ENCODE measurements at regions not wholly inside any gene's neighbourhood (a gene's known extent, or its start where the extent isn't known, plus 50 kb on each side); places are given as distances from the start of the nearest gene placed in this dataset.

DNA sequence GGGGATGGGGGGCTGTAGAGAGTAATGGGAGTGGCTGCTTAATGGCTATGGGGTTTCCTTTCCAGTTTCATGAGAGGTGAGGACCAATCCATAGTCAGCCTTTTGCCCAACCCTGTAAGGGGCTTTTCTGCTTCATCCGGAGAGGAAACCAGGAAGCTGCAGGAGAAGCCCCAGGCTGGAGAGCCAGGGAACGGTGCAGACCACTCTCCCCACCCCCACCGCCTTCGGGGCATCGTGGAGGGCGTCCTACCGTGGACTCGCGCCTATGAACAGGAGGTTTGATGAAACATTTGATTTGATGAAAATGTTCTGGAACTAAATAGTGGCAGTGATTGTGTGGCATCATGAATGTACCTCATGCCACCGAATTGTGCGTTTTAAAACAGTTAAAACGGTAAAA, 204.3 kb upstream of the DIO3 start:
- no peak for DNase-seq (ENCODE audit: low read depth)

DNA sequence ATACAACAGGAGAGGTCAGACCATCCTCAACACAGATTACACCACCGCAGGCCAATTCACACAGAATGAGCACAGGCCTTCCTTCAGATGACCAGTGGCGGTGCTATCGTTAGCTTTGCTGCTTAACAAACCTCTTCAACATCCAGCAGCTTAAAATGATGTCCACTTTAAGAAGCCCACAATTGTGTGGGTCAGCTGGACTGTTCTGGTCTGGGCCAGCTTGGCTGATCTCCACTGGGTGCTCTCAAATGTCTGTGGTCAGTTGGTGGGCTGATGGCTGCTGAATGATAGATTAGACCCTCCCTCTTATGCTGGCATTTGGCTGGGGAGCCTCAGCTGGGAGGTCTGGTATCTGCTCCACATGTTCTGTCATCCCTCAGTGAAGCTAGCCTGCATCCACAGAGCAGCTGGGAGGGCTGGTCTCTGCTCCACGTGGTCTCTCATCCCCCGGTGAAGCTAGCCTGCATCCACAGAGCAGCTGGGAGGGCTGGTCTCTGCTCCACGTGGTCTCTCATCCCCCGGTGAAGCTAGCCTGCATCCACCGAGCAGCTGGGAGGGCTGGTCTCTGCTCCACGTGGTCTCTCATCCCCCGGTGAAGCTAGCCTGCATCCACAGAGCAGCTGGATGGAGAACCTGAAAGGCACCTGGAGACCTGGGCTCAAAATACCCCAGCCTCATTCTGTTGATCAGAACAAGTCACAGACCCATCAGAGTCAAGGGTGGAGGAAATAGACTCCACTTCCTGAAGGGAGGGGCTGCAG, 203.6 kb upstream of the DIO3 start:
- DNase-seq (ENCODE audit: low read depth): no peak

DNA sequence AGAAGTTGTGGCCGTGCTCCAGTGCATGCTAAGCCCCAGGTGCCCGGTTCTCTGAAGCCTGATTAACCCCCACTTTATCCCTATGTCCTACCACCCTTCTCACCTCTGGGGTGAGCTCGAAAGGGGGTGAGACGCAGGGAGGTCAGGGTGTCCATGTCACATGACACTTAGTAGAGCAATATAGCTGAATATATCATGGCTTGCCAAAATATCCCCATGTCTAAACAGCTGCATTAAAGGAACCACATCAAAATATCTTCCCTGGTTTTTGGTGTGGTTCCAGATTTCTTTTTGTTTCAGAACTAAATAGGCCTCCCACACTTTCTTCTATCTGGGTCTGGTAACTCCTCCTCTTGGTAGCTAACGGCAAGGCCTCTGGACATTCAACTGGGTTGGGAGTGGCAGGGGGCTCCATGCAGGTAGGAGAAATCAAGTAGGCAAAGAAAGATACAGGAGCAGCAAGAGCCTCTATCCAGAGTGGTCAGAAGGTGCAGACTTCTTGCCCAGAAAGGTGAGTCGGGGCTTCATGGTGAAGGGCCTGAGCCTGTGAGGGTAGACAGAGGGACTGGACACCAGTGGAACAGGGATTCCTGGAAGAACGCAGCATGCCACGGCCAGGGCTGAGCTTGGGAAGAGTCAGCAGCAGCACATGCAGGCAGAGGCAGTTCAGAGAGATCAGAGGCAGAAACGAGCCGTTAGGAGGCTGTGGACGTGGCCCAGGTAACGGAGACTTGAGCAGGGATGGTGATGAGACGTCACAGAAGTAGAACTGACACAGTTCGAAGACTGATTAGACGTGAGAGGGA, 202.8 kb upstream of the DIO3 start:
- DNase-seq (ENCODE audit: low read depth): no peak

DNA sequence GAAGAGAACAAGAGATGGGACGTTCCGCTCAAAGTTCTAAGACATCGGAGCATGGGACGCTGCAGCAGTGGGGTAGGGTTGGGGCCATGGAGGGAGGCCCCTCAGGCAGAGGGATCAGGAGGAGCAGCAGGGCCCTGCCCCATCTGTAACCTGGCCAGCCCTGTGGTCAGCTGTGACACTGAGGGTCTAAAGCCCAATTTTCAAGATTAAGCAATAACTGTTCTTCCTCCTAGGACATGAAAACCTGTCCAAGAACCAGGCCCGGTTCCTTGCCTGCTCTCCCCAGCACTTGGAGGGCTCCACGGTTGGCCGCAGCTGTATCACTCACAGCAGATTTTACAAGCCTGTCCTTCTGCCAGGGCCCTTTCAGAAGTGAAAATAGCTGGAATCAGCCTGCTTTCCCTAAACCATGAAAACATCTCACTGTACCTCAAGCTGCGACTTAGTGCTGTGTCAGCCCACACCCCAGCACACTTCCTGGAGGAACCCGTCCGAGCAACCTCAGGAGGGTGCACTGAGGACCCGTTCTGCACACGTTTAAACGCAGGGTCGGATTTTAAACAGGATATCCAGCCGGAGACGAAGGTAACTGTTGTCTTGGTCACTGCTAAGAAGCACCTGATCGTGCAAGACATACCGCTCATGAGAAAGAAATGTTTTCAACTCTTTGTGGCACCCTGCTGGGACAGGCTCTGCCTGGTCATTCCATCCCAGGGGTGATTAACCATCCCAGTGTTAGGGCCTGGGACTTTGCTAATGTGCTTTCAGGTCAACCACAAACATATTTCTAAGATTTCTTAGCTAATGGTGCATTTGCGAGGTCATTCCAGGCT, 201.9 kb upstream of the DIO3 start:
- DNase-seq (ENCODE audit: low read depth): peak; percentile 21

DNA sequence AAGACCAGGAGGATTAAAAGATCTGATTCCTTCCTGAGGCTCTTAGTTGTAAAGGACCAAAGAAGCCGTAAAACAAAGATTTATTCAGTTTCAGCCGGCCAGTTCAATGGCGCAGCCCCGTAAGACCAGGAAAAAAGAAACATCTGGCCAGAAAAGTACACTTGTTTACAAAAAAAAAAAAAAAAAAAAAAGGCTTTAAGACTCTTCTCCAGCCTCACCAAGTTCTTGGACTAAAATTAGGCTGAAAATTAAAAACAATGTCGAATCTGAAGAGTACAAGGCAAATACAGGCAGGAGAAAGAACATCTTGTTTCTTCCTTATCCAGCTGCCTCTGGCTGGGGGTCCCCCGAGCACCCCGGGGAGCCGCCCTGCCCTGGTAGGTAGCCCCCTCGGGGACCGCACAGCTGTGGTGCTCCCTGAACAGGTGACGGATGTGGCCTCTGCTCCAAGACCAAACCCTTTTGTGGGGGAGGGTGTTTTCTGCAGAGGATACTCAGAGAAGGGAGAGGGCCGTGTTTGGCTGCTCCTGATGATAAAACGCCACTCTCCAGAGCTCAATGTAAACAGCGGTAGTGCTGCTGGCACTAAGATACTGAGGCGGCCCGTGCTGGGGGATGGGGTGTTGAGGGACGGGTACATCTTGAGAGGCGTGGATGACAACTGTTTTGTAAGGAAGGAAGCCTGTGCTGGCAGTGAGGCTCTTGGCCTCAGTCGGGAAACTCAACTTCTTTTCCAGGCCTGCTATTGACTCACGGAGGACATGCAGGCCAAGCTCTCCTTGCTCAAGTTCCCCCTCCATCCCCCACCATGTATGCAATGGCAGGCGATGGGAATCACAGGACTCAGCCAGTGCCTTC, 201.0 kb upstream of the DIO3 start:
- DNase-seq (ENCODE audit: low read depth): no peak

DNA sequence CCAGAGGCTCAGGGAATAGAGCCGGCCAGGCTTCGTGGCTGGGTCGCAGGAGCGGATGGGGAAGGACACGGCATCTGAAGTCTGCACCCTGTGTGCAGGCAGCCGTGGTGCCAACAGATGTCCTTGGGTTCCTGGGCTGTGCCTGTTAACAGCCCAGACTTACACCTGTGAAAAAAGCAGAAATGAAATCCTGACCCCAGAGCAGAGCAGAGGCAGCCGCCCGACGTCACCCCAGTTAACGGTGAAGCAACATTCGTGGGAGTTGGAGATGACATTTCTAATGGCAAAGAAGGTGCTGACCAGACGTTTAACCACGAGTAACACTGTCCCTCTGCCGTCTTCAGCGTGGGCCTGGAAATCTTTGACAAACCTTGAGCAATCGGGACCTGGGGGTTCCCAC, 200.3 kb upstream of the DIO3 start:
- no peak for DNase-seq (ENCODE audit: low read depth)

DNA sequence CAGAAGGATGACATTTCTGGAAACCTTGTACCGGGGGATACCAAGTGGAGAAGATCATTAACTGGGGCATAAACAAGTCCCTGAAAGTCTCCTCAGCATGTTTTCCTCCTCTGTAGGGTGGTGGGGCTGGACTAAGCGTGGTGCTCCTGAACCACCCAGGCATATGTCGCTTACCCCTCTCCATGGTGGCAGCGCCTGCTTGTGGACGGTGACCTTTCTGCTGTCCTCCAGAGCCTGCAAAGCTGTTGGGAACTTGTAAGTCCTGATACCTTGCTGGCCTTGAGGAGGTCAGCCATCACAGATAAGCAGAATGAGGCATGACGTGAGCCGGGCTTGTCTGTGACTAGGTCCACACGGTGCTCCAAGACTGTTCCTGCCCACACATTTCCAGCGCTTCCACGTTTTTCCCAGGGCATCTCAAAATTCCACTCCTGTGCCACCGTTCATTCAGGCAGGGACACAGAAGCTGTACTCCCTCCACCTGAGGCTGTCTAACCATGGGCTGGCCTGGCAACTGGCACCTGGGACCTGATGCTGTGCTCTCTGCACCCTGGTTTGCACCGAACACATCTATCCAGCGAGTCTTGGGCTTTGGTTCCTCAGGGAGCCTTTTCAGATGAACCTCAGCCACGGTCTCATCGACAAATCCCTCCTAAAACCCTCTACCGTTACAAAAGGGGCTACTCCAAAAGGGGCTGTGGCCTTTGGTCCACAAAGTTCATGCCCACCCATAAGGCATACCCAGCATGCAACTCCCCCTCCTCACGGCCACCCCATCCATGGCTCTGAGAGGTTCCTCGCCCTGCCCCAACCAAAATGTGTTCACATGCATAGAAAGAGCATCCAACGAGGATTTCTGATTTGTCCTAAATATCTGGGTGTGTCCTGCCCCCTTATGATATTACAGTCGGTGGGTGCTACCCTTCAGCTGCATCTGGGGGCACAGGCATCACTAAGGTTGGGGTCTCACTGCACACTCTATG, 199.6 kb upstream of the DIO3 start:
- DNase-seq (ENCODE audit: low read depth): no peak

DNA sequence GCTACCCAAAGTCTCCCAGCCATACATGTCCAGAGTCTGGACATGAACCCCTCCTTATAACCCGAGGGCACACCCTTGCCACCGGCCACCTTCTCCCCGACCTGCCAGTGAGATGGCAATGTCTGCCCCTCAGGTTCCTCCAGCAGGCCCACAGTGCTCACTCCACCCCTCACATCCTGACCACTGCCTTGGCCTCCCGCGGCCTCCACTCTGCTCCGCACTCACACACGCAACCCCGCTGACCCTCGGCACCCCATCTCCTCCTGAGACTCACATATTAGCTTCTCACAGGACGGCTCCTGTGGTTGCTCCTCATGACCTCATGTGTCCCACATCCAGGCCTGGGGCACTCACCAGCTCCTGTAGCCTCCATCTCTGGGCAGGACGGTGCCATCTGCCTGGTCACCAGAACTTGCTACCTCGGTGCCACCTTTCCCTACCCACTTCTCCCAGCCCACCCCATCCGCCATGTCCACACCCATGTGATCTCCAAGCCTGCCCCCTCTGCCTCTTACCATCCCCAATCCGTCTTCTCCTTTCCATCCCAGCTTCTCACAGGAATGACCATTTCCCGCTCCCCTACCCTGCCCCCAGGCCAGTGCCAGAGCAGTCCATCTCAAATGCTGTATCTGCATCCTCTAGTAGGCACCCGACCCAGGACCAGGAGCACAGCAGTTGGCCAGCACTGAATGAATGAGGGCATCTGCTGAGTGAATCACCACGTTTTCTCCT, 198.6 kb upstream of the DIO3 start:
- DNase-seq (ENCODE audit: low read depth): no peak

DNA sequence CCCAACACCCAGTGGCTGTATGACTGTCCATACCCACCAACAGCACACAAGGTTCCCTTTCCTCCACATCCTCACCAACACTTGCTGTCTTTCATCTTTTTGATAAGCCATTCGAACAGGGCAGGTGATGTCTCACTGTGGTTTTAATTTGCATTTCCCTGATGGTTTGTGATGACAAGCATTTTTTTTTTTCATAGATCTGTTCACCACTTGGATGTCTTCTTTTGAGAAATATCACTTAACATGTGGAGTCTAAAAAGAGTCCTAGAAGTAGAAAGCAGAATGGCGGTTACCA, 198.1 kb upstream of the DIO3 start:
- no peak for DNase-seq (ENCODE audit: low read depth)

DNA sequence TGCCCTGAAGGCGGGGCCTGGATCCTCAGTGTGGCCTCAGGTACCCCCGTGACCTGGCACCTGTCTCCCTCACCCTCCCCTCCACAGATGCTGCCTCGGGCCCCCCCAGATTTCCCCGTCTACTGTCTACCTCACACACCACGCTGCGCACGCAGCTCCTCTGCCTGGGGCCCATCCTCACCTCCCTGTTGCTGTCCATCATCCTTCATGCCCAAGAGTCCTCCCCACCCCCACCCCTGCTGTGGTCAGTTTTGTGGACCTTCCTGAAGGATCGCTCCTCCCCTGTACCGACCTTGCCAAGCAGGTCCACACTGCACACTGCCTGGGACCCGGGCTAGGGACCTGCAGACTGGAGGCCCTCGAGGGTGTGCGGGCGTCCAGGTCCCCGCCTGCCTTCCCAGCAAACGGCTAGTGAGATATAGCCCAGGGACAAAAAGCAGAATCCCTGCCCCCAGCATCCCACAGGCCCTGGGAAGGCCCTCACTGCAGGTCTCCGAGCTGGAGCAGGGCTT, 197.4 kb upstream of the DIO3 start:
- no peak for DNase-seq (ENCODE audit: low read depth)

DNA sequence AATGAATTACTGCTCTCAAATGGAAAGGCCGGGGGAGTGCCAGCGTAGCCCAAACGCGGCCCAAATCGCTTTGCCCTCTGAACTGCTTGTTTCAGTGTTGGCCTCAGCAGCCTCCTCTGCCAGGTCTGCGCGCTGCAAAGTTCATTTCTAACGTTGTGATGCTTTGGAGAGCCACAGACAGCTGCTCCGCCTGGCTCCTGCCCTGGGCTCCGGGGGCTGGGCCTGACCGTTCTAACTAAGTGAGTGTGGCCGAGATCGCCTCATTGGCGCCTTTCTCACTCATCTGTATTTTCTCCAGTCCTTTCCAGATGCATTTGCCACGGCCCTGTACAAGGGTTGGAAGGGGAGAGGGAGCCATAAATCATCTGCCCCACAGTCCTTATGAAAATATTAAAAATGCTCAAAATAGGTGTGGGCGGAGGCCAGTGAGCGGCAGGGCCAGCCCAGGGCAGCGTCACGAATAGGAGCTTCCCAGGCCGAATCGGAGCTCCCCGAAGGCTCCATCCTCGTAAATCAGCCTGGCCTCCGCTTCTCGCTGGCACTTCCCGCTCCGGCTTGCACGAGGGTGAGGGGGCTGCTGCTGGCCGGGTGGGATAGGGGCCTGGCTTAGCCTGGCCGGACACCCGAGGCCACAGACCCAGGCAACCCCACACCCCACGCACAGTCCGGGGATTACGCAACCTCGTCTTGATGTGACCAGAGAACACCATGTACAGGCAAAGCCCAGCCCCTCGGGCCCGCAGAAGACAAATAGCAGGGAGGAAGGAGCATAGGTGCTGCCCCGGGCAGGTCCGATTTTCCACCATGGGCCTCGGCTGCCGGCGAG, 196.6 kb upstream of the DIO3 start:
- no peak for DNase-seq (ENCODE audit: low read depth)

DNA sequence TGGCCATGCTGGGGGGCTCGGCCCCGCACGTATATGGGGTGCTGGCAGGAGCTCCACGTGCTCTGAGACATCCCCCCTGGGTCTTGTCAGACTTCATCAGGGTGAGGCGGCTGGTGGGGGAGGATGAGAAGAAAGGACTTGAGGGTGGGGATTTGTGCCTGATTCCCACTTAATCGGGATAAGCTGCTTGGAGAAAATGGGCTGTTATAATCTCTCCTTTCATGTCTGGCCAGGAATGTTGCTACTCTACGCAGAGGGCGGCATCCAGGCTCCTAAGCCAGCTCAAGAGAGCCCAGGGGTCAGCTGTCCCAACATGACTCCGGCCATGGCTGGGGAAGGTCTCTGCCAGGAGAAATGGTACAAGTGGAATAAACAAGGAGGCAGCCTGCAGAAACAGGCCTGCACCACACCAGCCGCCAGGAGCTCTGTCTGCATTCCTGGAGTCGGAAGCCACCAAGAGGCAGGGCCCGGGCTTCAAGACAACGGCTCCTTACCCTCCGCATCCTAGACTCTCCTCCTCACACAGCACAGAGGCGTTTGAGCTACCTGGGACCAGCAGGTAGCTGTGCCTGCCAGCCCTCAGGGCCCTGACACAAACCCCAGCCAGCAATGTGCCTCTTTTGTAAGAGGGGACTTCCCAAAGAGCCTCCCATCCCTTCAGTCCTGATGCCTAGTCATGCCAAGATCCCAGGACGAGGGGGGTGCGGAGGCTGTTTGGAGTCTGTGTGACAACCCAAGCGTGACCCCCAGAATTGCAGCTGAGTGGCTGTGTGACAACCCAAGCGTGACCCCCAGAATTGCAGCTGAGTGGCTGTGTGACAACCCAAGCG, 195.8 kb upstream of the DIO3 start:
- DNase-seq (ENCODE audit: low read depth): no peak

DNA sequence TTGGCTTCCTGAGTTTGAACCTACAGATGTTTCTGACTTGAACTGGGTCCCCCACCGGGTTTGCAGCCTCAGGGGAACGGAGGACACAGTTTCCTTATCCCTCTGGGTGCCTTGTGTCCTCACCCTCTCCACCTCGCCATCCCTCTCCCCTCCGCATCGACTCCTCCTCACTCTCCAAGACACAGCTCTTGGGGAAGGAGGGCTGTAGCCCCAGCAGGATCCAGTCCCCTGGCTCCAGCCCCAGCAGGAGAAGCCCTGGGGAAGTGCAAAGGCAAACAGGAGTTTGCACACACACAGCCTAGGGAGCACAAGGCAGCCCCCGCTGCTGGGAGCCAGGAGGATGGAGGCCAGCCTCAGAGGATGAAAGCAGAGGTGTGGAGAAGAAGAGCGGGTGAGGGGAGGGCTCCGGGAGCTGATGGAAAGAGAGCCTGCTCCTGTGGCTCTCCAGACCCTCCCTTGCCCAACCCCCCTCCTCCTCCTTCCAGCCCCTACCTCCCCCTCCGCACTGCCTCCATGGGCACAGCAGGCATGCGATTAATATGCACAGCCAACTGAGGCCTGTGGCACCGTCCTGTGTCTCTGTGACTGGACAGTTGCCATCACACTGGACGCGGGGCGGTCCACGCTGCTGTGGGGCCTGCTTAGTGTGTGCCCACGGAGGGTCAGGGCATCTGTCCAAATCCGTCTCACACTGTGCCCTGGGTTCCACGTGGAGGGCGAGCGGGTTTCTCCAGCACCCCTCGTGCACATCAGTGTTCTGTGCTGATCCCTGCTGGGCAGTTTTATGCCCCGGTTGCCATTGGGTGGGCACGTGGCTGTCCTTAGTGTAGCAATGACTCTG, 193.7 kb upstream of the DIO3 start:
- DNase-seq (ENCODE audit: low read depth): no peak

DNA sequence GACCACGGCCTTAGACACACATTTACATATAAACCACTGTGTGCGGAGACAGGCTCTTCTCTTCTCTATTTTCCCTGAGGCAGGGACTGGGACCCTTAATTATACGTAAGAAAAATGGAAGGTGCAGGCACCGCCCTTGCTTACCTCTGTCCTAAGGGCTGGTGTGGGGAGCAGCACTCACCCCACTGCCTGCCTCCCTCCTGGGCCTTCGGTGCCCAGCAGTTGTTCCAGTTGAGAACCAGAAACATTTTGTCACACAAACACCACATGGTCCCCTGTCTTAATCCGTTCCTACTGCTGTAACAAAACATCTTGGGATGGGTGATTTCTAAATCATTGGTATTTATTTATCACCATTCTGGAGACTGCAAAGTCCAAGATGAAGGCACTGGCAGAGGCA, 192.7 kb upstream of the DIO3 start:
- no peak for DNase-seq (ENCODE audit: low read depth)

DNA sequence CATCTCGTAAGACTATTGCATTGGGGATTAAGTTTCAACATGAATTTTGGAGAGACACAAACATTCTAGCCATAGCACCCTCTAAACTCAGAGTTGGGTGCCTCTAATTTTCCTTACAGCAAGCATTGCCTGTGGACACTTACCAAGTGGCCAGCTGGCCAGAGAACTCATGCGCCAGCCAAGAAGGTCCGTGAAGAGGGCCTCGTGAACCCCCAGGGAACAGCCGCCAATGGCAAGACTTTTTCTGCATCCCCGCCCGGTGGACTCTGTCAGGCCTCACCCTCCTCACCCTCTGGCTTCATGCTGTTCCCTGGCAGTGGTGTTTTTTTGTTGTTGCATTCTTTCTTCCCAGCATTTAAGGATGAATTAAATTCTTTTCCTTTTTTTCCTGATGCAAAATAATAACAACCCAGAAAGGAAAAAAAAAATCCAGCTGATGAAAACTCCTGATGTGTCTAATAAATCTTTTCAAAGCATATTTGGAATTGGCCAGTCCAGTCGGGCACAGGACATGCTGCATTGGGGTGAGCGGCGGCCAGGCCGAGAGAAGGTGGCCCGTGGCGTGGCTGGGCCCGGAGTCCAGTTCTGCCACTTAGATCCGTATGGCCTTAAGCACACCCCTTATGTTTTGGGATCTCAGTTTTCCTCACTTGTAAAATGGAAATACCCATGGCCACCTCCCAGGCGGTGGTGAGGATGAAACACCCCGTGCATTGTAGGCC, 191.9 kb upstream of the DIO3 start:
- DNase-seq (ENCODE audit: low read depth): no peak

DNA sequence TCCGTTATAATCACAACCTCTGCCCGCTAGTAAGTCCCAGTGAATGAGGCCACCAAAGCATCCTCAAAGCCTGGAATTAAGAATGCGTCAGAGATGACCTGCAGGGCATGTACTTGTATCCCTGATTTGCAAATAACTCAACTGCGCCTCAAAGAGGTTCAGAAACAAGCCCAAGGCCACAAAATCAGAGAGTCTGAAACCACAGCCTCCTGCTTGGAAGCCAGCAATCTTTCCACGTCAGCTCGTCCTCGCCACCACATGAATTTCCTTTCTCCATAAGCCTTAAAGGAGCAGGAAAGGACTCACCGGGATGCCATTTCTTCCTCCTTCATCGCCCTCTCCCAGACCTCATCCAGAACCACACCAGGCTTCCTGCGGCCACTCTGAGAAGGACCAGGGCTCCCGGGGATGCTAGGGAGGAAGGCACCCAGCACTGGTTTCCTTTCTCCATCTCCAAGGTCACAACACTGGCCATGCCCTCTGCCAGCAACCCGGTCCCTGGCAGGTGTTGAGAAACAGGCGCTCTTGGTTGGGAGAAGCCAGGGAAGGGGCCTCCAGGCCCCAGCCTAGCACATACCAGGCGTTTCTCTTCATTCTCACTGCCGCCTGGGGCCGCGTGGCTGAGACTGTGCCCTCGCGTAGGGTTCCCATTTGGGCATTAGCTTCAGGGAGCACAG, 191.2 kb upstream of the DIO3 start:
- no peak for DNase-seq (ENCODE audit: low read depth)
